Muscle layer of duodenum (tissue), 2 donors: ENCODE measurements at regions not wholly inside any gene's neighbourhood (a gene's known extent, or its start where the extent isn't known, plus 50 kb on each side); places are given as distances from the start of the nearest gene placed in this dataset.
A peak's percentile ranks its signal among the peaks of the same experiment; 100 is the strongest.

Source experiments
- H3K27ac ChIP-seq: one replicate; pipeline ENCODE4 v1.7.0; 2013; ENCODE audit warnings: mild to moderate bottlenecking, low read length
- H3K27me3 ChIP-seq: one replicate; pipeline ENCODE4 v1.7.0; 2013; ENCODE audit warnings: low read depth, mild to moderate bottlenecking, control low read depth, low read length
- H3K36me3 ChIP-seq, 2 donors: one replicate each; pipeline ENCODE4 v1.7.0; 2013; ENCODE audit warnings: low read length in 2 of 2, control low read depth in 1 of 2, mild to moderate bottlenecking in 1 of 2; ENCODE audit not compliant: insufficient read depth in 2 of 2, control insufficient read depth in 1 of 2
- H3K4me1 ChIP-seq, 2 donors: one replicate each; pipeline ENCODE4 v1.7.0; 2013; ENCODE audit warnings: low read length in 2 of 2, mild to moderate bottlenecking in 2 of 2, control low read depth in 1 of 2, moderate library complexity in 1 of 2; ENCODE audit not compliant: insufficient read depth in 2 of 2, control insufficient read depth in 1 of 2
- H3K4me3 ChIP-seq, 2 donors: one replicate each; pipeline ENCODE4 v1.7.0; 2013; ENCODE audit warnings: low read length in 2 of 2, low read depth in 1 of 2, mild to moderate bottlenecking in 1 of 2
- H3K9me3 ChIP-seq, 2 donors: one replicate each; pipeline ENCODE4 v1.7.0; 2013; ENCODE audit warnings: low read length in 2 of 2, control low read depth in 1 of 2, mild to moderate bottlenecking in 1 of 2; ENCODE audit not compliant: control insufficient read depth in 1 of 2
- donor health status: healthy.

- Histone ChIP-seq H3K27me3 (no peaks in the 10 kb centered on the region), H3K36me3 (peaks cover 0 to 3% of the 10 kb centered on the region in 2 donors), H3K27ac (no peak overlapping the region), H3K4me1 (no peaks in the 10 kb centered on the region), H3K9me3 (no peaks in the 10 kb centered on the region), H3K4me3 (no peak overlapping the region)
These were observed 119.4 kb downstream of the FAT4 start for GRCh38 chr4:125434136-125434535.

- Histone ChIP-seq H3K36me3 (no peaks in the 10 kb centered on the region), H3K9me3 (no peaks in the 10 kb centered on the region), H3K4me3 (no peak overlapping the region), H3K4me1 (no peaks in the 10 kb centered on the region), H3K27me3 (no peaks in the 10 kb centered on the region), H3K27ac (no peak overlapping the region)
These were observed 126.1 kb downstream of the FAT4 start for GRCh38 chr4:125440814-125441213.

- Histone ChIP-seq H3K4me1 (no peaks in the 10 kb centered on the region), H3K4me3 (no peak overlapping the region), H3K27ac (no peak overlapping the region), H3K36me3 (peaks cover 0 to 9% of the 10 kb centered on the region in 2 donors), H3K9me3 (no peaks in the 10 kb centered on the region), H3K27me3 (no peaks in the 10 kb centered on the region)
These were observed 129.4 kb downstream of the FAT4 start for GRCh38 chr4:125444166-125444565.

- Histone ChIP-seq H3K27ac (peak overlapping the region; percentile 25), H3K9me3 (no peaks in the 10 kb centered on the region)
These were observed 130.8 kb downstream of the FAT4 start for GRCh38 chr4:125445525-125445924.

GRCh38 chr4:125447551-125448290 is 133.0 kb downstream of the FAT4 start:
- H3K36me3 ChIP-seq = peaks cover 0 to 22% of the 10 kb centered on the region in 2 donors
- H3K9me3 ChIP-seq = no peaks in the 10 kb centered on the region
- no peak overlapping the region for H3K4me3 ChIP-seq
- no peaks in the 10 kb centered on the region for H3K27me3 ChIP-seq
- H3K4me1 ChIP-seq = no peaks in the 10 kb centered on the region
- no peak overlapping the region for H3K27ac ChIP-seq

More at GRCh38 chr4:125445525-125445924, 130.8 kb downstream of the FAT4 start:
- H3K4me3 ChIP-seq = no peak overlapping the region
- H3K36me3 ChIP-seq = peaks cover 0 to 21% of the 10 kb centered on the region in 2 donors
- no peaks in the 10 kb centered on the region for H3K27me3 ChIP-seq
- H3K4me1 ChIP-seq = no peaks in the 10 kb centered on the region

- Histone ChIP-seq H3K9me3 (no peaks in the 10 kb centered on the region), H3K4me1 (no peaks in the 10 kb centered on the region), H3K27me3 (no peaks in the 10 kb centered on the region), H3K27ac (no peak overlapping the region), H3K4me3 (no peak overlapping the region), H3K36me3 (no peaks in the 10 kb centered on the region)
These were observed 141.3 kb downstream of the FAT4 start for GRCh38 chr4:125456075-125456474.

GRCh38 chr4:125459531-125459930 is 144.8 kb downstream of the FAT4 start:
- H3K4me3 ChIP-seq = no peak overlapping the region
- no peaks in the 10 kb centered on the region for H3K9me3 ChIP-seq
- no peak overlapping the region for H3K27ac ChIP-seq
- H3K27me3 ChIP-seq = no peaks in the 10 kb centered on the region
- no peaks in the 10 kb centered on the region for H3K4me1 ChIP-seq
- H3K36me3 ChIP-seq = no peaks in the 10 kb centered on the region

GRCh38 chr4:125461676-125462363 is 147.1 kb downstream of the FAT4 start:
- Histone ChIP-seq H3K4me1 (no peaks in the 10 kb centered on the region), H3K36me3 (peaks cover 0 to 5% of the 10 kb centered on the region in 2 donors), H3K9me3 (no peaks in the 10 kb centered on the region), H3K27me3 (no peaks in the 10 kb centered on the region), H3K27ac (no peak overlapping the region), H3K4me3 (no peak overlapping the region)

- Histone ChIP-seq H3K27me3 (no peaks in the 10 kb centered on the region), H3K4me3 (no peak overlapping the region), H3K4me1 (no peaks in the 10 kb centered on the region), H3K27ac (no peak overlapping the region), H3K36me3 (peaks cover 0 to 8% of the 10 kb centered on the region in 2 donors), H3K9me3 (no peaks in the 10 kb centered on the region)
These were observed 149.4 kb downstream of the FAT4 start for GRCh38 chr4:125464146-125464545.

- Histone ChIP-seq H3K9me3 (no peaks in the 10 kb centered on the region), H3K27me3 (no peaks in the 10 kb centered on the region), H3K4me1 (no peaks in the 10 kb centered on the region), H3K36me3 (peaks cover 7 to 21% of the 10 kb centered on the region in 2 donors), H3K4me3 (no peak overlapping the region), H3K27ac (no peak overlapping the region)
These were observed 166.7 kb downstream of the FAT4 start for GRCh38 chr4:125481334-125482045.

GRCh38 chr4:125482822-125483221 is 168.1 kb downstream of the FAT4 start:
- Histone ChIP-seq H3K27me3 (no peaks in the 10 kb centered on the region), H3K36me3 (peaks cover 9 to 21% of the 10 kb centered on the region in 2 donors), H3K9me3 (no peaks in the 10 kb centered on the region), H3K27ac (no peak overlapping the region), H3K4me1 (no peaks in the 10 kb centered on the region), H3K4me3 (no peak overlapping the region)
